GM21367 (cell line): ENCODE measurements at regions not wholly inside any gene's neighbourhood (a gene's known extent, or its start where the extent isn't known, plus 50 kb on each side); places are given as distances from the start of the nearest gene placed in this dataset.
"Not testable (repeated sequence)": the region's sequence is repeated elsewhere in the genome, so short reads cannot be mapped to it uniquely, and the experiment has no call there.

Source experiments
- ATAC-seq: cut with Tn5 transposase; IDR thresholded peaks from one replicate; pipeline ENCODE4 v1.9.1; 2021; ENCODE audit not compliant: unreplicated experiment

DNA sequence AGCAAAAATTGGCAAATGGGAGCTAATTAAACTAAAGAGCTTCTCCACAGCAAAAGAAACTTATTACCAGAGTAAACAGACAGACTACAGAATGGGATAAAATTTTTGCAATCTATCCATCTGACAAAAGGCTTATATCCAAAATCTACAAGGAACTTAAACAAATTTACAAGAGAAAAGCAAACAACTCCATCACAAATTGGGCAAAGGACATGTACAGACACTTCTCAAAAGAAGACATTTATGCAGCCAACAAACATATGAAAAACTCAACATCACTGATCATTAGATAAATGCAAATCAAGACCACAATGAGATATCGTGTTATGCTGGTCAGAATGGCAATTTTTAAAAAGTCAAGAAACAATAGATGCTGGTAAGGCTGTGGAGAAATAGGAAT lies 315.6 kb downstream of the DMAC1 start:
- ATAC-seq = not testable (repeated sequence)

GRCh38 chr9:7481570-7481969 lies 318.0 kb downstream of the DMAC1 start:
- ATAC-seq = no peak

GRCh38 chr9:7479300-7479699 lies 320.3 kb downstream of the DMAC1 start:
- ATAC-seq = no peak

- no peak for ATAC-seq
These were observed 320.9 kb downstream of the DMAC1 start for GRCh38 chr9:7478646-7479045.

DNA sequence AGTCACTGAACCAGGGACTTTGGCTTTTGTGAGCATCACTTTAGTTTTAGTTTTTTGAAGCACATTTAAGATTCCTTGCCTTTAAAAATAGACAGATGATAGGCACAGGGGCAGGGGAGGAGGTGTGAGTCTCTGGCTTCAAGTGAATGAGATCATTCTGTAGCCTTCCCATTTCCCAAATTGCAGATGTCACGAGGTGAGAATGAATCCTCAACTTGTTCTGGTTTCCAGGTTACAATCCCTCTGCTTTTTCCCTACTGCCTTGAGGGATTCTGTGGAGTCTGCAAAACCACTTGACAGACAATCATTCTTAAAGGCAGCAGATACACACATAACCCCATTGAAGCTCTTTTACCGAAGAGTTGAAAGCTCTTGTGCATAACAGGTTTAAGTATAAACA lies 332.4 kb downstream of the DMAC1 start:
- ATAC-seq = no peak

DNA sequence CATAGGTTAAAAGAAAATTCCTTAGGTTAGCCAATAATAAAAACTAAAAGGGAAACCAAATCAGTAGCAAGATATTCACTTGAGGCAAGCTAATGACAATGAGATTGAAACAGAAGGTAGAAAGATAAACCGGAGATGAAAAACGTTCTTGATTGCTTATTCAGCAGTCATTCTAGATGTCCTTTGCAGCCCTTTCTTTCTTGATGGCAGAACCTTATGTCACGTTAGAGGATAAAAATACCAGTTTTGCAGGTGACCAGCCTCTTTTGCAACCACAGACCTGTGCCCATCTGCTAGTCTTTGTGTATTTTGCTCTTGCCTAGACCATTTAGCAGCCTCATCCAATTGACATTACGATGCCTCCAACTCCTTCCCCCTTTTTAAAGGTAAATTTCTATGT lies 337.8 kb downstream of the DMAC1 start:
- no peak for ATAC-seq

DNA sequence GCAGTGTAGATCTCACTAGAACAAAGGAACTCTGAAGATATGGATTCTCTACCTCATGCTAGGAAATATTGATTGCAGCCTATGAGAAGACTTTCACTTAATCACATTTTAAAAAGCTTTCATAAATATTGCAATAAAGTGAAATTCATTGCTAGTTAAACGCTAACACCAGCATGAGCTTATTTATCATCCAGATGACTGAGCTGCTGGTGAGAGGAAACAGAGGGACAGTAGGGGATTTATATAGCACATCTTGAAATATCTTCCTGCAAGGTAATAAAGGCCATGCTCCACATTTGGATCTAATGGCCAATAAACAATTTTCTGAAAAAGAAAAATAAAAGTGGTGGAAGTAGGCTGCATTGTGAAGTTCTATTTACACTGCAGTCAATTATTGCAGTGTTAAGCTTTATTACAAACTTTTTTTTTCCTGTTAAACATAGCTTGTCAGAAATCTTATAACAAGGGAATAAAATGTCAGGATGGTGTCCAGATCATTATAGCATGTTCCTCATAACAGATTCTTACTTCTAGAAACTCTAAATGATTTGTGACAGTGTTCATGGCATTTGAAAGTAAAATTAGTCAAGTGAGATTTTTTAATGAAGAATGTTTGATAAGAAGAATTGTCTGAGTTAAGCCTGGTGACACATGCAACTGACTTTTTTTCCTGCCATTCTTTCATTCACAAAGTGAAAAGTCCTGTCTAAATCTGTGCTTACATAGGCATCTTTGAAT lies 342.6 kb downstream of the DMAC1 start:
- no peak for ATAC-seq

GRCh38 chr9:7456377-7456776 lies 343.2 kb downstream of the DMAC1 start:
- no peak for ATAC-seq

DNA sequence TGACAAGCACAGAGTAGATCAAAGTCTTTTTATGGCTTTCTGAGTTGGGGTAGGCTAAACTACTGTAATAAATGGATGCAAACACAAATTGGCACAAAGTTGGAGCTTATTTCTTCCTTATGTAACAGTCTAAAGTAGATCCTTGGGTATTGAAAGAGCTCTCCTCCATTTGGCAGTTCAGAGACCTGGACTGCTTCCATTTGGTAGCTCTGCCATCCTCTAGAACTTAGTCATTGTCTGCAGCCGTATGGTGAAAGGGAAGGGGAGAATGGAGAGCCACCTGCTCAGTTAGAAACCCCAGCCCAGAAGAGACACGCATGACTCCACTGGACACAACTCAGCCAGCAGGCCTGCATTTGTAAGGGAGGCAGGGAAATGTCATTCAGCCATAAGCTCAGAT lies 345.0 kb downstream of the DMAC1 start:
- ATAC-seq = no peak

DNA sequence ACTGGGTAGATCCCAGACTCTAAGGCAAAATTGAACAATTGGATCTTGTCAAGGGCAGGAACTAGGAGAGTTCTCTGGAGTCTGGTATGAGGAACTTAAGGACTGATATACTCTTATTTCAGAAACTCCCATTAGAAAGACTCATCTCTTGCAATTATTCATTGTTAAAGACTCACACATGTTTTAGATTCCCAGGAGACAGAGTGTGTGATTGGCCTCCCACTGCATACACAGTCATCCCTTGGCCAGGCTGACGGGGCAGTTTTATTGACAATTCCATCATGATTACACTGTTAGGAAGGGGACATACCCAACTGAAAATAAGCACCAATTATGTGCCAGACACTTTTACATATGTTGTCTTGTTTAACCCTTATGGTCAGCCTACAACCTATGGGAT lies 347.2 kb downstream of the DMAC1 start:
- no peak for ATAC-seq

- no peak for ATAC-seq
These were observed 348.5 kb downstream of the DMAC1 start for GRCh38 chr9:7451062-7451461.

DNA sequence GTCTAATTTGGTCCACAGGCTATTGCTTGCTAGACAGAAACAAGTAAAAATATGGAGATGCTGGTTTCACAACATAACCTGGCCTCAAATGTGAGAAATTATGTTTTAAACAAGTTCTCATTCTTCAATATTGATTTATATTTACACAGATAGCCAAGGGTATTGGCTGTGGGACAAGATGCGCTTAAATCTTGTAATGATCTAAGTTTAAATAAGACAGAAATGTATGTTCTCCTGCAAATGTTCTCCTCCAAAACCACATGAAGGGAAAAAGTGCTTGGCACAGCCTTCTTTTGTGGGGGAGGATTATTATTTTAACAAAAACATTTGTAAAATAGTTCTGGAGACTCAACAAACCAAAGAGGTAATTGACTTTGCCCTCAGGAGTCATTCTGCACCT lies 356.0 kb downstream of the DMAC1 start:
- no peak for ATAC-seq

- ATAC-seq = no peak
These were observed 360.1 kb downstream of the DMAC1 start for GRCh38 chr9:7439355-7439995.

- no peak for ATAC-seq
These were observed 362.8 kb downstream of the DMAC1 start for GRCh38 chr9:7436754-7437153.

- ATAC-seq = no peak
These were observed 365.9 kb downstream of the DMAC1 start for GRCh38 chr9:7433508-7434292.

DNA sequence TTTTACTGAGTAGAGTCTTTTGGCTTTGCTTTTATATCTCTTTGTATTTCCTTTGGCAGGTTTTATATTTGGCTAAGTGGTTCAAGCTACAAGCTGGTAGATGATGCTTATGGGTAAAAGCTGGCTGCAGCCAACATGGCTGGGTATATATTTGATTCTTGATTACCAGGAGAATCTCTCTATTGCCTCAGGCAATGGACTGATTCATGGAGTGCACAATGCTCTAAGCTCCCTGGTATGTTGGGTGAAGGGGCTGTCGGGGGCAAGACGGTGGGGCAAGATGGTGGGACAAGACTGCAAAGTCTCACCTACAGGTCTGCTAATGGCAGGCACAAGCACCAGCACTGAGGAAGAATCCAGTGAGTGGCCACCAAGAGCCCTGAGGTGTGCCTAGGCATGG lies 366.6 kb downstream of the DMAC1 start:
- ATAC-seq = no peak

DNA sequence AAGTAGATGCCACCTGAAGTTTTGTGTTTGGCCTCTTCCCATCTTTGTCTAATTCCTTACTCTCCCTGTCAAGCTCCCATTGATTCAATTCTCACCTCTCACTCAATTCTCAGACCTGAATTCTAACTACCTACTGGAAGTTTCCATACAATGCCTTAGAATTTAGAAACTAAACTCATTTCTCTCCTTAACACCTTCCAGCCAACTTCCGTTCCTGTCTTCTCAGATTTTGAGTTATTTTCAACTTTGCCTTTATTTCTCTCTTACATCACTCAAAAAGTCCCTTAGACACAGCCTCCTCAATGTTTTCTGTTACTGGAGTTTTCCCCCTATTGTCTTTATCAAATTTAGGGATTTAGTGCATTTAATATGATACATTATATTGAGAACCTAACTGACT lies 382.2 kb downstream of the DMAC1 start:
- ATAC-seq = not testable (repeated sequence)

DNA sequence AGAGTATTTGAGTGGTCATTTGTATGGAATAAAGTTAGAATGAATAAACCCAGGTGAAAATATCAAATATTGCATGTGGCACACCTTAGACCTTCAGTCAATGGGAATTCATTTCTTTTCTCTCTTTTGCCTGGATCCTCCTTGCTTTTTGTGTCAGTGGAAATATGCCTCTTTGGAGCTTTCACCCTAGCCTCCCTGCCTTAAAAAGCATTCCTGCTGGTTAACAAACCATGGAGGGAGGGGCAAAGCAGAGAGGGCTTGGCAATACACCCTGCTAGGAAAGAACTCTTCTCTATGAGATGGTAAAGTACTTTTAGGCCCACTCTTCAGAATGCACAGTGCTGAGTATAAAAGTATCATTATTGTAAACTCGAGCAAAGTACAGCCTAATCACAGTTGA lies 383.7 kb downstream of the DMAC1 start:
- ATAC-seq = no peak

GRCh38 chr9:7408845-7409244 lies 390.7 kb downstream of the DMAC1 start:
- ATAC-seq = no peak

GRCh38 chr9:7407246-7407645 lies 392.3 kb downstream of the DMAC1 start:
- no peak for ATAC-seq

- peak; percentile 79 for ATAC-seq
These were observed 393.5 kb downstream of the DMAC1 start for GRCh38 chr9:7405924-7406604.
